Central memory CD4-positive, alpha-beta T cell (primary cell): ENCODE measurements at regions not wholly inside any gene's neighbourhood (a gene's known extent, or its start where the extent isn't known, plus 50 kb on each side); places are given as distances from the start of the nearest gene placed in this dataset.

Experiments used
- DNase-seq: peaks from one replicate; pipeline ENCODE4 v3.0.0; 2022

DNA sequence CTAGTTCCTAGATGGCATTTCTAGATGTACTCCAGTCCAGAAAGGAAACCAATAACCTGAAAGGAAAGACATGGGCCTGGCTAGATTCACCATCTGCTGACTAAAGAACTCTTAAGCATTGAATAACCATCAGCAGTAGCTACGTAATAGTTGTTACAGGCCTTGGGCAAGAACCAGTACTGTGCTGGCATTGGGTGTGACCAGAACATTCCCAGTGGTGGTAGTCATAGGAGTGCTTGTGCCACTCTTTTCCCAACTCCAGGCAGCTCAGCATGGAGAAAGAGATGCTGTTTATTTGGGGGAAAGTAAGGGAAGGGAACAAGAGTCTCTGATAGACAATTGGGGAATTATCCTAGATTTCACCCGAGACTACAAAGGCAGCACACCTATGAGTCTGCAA is 333.3 kb downstream of the SLC16A7 start:
- no peak for DNase-seq

GRCh38 chr12:59934486-59934885 is 338.7 kb downstream of the SLC16A7 start:
- DNase-seq: no peak

DNA sequence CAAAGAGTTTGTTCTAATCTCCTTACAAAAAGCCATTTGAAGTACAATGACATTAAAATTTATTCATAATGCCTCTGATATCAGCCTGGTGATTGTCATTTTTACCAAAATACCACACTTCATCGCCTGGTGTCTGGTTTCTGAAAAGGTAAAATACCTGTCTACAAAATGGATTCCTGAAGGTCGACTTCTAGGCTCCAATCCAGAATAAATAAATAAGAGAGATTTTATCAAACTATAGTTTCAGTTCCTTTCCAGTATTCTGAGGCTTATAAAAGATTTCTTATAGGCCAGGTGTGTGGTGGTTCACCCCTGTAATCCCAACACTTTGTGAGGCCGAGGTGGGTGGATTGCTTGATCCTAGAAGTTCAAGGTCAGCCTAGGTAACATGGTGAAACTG is 340.7 kb downstream of the SLC16A7 start:
- no peak for DNase-seq

DNA sequence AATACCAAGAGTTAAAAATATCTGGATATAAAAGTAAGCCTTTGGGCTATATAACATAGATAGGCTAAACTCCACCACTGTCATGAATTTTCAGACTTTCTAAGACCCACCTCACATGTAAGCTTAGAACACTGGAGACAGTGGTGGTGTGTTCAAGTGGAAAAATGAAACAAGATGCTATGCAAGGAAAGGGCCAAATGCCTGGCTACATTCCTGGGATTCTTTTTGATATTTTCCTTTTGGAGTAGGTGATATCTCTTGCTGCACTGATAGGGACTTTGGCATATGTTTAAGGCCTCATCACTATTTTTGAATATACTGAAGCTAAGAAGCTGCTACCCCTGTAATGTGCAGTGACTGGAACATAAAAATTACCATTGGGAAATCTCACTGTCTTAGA is 341.3 kb downstream of the SLC16A7 start:
- DNase-seq: no peak

DNA sequence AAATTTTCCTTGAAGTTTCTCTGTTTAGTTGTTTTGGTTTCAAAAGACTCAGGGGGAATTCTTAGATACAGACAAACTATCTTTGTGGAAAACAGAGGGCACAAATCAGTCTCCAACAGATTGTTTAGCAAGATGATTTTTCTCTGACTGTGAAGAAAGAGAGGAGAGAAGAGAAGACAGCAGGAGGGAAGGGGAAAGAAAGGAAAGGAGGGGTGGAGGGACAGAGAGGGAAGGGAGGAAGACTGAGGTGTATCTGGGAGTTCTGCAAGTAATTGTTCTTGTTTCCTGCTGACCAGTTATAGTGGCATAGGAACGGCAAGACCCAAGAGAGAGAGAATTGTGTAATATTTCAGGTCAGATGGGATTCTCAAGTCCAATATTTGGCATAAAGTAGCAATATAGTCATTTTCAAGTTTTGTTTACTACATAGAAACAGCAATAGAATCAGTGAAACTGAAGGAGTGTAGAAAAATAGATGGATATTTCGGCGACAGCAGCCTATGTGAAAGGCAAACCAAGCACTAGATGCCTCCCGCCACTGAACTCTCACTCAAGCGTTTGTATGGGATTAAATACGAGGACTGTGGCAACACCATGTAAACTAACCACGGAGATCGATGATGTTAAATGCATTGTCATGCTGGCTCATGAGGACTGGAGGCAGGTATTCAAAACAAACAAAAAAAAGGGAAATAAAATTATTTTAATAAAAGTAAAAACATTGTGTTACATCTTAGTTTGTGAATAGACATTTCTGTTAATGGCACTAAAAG is 342.5 kb downstream of the SLC16A7 start:
- DNase-seq: no peak

- DNase-seq: no peak
These were observed 345.0 kb downstream of the SLC16A7 start for GRCh38 chr12:59940631-59941342.

DNA sequence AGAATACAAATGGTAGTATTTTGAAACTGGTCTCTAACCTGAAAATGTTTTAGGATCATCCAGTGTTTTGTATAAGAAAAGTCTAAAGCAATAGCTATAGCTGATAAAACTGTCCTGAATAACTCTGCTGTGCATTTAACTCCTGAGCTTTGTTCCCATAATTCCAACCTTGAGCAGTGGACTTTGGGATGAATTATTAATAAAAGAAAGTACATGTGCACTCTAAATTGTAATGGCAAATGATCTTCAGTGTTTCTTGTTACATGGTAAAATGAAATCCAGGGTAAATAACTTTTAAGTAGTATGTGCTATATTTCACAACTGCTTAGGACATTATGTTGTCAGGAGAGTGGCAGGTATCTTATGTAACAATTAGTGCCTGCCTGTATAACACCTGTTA is 345.6 kb downstream of the SLC16A7 start:
- no peak for DNase-seq

DNA sequence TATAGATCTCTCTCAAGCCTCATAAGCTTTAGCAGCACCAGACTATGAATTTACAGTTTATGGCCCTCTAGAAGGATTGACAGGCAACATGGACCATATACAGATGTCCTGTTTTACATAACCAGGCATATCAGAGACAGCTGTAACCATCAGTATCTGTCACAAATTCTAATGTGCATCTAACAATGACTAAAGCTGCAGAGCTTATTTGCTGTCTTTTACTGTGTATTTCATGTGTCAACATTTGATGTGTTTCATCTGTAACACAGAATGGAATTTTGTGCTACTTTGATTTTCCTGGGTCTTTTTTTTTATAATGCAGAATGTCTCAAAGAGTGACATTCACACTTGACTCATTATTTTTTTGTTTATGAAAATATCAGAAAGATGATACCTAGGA is 348.3 kb downstream of the SLC16A7 start:
- no peak for DNase-seq

GRCh38 chr12:59946635-59947034 is 350.8 kb downstream of the SLC16A7 start:
- DNase-seq: no peak

DNA sequence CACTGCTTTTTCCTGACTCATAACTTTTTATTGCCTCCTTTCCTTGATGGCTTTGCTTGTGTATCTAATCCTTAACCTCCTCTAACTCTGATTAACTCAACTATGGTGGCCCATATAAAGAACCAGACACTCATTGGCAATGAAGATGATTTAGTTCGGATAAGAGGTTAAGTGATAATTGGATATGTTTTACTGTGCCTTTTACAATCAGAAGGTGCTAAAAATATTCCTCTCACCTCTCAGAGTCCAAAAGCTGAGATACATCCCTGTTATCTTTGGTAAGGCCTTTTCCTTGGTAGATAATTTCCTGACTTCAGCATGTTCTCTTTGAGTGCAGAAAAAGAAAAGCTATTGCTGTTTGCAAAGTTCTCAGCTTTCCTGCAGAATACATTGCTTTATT is 367.7 kb downstream of the SLC16A7 start:
- no peak for DNase-seq

DNA sequence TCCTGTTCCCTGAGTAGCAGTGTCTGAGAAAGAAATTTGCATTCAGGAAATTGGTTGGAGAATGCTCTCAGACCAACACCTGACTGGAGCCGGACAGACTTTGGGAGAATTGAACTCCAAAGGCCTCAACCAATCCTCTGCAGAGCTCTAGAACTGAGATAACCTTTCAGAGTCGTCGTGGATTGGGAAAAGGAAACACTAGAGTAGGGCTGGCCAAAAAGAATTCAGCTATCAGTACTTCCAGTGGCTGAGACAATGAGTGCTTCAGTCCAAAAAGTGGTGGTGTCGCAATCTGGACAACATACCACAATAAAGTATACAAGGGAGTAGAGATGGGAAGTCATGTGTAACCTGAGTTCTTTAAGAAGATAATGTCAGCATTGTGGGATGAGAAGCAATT is 377.1 kb downstream of the SLC16A7 start:
- no peak for DNase-seq

GRCh38 chr12:59973515-59973914 is 377.7 kb downstream of the SLC16A7 start:
- DNase-seq: no peak

DNA sequence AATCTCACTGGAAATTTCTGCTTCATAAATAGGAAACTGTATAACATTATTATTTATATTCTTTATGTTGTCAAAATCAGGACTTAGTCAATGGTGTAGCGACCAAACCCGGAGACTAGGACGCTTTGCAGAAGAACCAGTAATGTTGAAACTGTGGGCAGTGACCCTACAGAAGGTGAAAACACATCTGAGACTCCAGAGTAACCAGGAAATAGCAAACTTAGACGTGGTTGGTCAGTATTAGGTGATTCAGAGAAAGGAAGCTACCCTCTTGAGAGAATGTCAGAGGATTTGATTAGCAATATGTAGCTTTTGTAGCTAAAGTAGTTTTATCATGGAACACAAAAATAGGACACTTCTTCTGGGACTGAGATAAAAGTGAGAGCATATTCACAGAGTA is 381.9 kb downstream of the SLC16A7 start:
- DNase-seq: no peak

DNA sequence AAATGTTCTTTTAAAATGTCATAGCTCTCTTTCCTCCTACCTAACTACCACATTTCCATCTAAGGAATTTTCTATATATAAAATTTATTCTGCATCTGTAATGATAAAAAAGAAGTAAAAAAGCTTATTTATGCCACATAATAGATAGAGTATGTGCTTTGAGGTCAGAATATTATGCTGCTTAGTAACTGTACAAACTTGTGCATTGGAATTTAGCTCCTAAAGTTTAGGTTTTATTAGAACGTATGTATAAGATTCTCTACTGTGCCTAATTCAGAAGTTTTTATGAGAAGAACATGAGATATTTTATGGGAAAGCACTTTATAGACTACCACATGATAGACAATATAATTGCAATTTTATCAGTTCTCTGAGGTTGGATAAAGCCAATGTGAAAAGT is 384.6 kb downstream of the SLC16A7 start:
- no peak for DNase-seq

DNA sequence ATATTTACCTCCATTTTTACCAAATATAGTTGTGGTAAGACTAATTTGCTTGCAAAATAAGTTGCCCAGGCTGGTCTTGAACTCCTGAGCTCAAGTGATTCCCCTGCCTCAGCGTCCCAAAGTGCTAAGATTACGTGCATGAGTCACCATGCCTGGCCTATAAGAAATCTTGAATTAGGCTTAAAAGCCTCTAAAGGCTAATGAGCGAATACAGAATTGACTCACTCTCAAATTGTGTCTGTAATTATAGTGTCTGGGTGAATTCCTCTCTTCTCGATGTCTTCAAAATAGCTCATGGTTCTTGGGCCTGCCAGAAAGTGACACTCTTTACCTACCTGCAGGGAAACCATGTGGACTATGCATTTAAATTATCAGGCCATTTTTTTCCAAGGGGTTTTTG is 403.5 kb downstream of the SLC16A7 start:
- no peak for DNase-seq

DNA sequence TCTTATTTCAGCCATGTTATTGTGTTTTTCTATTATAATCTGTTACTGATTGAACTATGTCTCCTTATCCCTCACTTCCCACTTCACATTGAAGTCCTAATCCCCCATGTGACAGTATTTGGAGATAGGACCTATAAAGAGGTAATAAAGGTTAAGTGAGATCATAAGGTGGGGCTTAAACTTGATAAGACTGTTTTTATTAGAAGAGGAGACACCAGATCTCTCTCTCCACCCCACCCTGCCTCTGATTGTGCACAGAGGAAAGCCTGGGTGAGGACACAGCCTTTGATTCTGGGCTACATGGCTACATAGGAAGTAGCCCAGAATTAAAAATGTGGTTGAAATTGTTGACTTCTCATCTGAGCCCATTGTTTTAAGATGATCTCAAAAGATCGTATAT is 414.7 kb downstream of the SLC16A7 start:
- no peak for DNase-seq

- DNase-seq: no peak
These were observed 416.8 kb downstream of the SLC16A7 start for GRCh38 chr12:60012659-60013058.

- DNase-seq: no peak
These were observed 418.6 kb downstream of the SLC16A7 start for GRCh38 chr12:60014436-60014835.

- DNase-seq: no peak
These were observed 424.2 kb downstream of the SLC16A7 start for GRCh38 chr12:60020068-60020467.

- no peak for DNase-seq
These were observed 425.4 kb downstream of the SLC16A7 start for GRCh38 chr12:60021235-60021634.

DNA sequence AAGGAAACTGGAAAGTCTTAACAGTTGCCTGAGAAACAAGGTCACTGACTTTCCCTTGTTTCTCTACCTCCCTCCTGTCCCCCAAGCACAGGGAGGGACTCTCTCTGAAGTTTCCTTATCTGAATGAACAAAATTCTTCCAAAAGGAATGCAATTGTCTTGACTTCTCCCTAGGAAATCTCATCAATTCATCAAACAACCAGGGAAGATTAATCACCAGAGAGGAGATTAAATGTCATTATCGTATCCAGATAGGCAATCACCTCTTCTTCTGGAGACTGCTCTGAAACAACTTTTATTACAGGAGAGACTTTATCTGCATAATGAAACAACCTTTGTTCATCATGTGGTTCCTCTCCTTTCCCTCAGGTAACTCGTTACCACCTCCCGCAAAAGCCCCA is 431.4 kb downstream of the SLC16A7 start:
- DNase-seq: no peak

GRCh38 chr12:60034147-60034546 is 438.3 kb downstream of the SLC16A7 start:
- DNase-seq: no peak

GRCh38 chr12:60035835-60036234 is 440.0 kb downstream of the SLC16A7 start:
- DNase-seq: no peak

DNA sequence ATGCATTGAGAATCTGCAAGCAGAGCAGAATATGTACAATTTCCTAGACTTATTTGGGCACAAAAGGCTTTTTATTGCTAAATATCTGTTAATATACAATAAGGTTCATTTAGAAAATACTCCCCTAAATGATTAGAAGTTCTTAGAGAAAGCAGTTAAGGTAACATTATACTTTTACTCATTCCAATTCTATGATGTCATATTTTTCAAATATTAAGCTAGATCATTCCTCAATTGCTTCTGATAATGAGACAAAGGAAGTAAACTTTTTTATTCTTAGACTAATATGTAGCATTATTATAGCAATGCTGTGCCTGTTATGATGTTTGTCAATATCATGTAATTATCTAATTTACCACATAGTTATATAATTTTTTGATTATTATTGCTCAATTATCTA is 447.0 kb downstream of the SLC16A7 start:
- DNase-seq: no peak

DNA sequence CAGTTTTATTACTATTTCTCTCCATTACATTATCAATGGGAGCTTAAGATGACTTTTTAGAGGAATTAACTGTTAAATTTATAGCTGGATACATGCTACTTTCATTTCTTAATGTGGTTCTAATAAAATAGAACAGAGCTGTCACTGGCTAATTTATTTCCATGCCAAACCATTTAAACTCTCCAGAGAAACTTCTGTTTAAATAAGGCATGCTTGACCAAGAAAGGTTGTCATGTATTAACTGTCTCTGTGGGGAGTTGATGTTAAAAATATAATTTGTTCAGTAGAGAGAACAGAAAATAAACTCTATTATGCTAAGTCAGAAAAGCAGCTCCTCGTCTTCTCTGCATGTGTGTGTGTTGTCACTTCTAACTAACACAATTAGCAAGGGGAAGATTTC is 447.4 kb downstream of the SLC16A7 start:
- DNase-seq: no peak
